ENCODE measurements at regions not wholly inside any gene's neighbourhood (a gene's known extent, or its start where the extent isn't known, plus 50 kb on each side); places are given as distances from the start of the nearest gene placed in this dataset.

- TF ChIP-seq, protein P1, sequence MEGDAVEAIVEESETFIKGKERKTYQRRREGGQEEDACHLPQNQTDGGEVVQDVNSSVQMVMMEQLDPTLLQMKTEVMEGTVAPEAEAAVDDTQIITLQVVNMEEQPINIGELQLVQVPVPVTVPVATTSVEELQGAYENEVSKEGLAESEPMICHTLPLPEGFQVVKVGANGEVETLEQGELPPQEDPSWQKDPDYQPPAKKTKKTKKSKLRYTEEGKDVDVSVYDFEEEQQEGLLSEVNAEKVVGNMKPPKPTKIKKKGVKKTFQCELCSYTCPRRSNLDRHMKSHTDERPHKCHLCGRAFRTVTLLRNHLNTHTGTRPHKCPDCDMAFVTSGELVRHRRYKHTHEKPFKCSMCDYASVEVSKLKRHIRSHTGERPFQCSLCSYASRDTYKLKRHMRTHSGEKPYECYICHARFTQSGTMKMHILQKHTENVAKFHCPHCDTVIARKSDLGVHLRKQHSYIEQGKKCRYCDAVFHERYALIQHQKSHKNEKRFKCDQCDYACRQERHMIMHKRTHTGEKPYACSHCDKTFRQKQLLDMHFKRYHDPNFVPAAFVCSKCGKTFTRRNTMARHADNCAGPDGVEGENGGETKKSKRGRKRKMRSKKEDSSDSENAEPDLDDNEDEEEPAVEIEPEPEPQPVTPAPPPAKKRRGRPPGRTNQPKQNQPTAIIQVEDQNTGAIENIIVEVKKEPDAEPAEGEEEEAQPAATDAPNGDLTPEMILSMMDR (IDR thresholded peaks at IDR 0.05 in 4 of 5, conservative IDR thresholded peaks at IDR 0.05 in 1 of 5), result no peak
- TF ChIP-seq POLR2A (IDR thresholded peaks at IDR 0.05), result no peak
Observed at GRCh38 chr15:29480949-29481348, 211.3 kb upstream of the NSMCE3 start.
